GM12865 (cell line): ENCODE measurements at regions not wholly inside any gene's neighbourhood (a gene's known extent, or its start where the extent isn't known, plus 50 kb on each side); places are given as distances from the start of the nearest gene placed in this dataset.

ENCODE experiments used
- DNase-seq: peaks from one replicate; pipeline ENCODE4 v3.0.0; 2010; ENCODE audit warnings: low read depth
- H3K4me3 ChIP-seq: 2 replicates; pipeline ENCODE4 v1.5.1; 2011; ENCODE audit warnings: mild to moderate bottlenecking, low read depth, low read length, control low read depth
- TF ChIP-seq, protein P1 (sequence below): IDR thresholded peaks from 2 replicates; pipeline ENCODE4 v1.5.1; 2011; ENCODE audit warnings: low read length, control low read depth, low read depth, inconsistent platforms; ENCODE audit not compliant: insufficient read depth; ENCODE audit errors: missing control alignments

DNA sequence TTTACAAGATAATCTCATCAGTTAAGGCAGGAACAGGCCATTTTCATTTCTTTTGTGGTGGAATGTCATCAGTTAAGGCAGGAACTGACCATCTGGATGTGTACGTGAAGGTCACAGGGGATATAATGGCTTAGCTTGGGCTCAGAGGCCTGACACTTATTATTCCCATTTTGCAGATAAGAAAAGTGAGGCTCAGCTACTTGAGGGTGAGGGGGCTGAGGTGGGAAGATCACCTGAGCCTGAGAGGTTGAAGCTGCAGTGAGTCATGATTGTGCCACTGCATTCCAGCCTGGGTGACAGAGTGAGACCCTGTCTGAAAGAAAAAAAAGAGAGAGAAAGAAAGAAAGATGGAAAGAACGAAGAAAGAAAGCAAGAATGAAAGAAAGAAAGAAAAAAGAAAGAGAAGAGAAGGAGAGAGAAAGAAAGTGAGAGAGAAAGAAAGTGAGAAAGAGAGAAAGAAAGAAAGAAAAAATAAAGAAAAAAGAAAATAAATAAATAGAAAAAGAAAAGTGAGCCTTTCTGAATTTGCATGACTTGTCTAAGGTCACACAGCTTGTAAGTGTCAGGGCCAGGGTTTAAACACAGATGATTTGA, 142.0 kb downstream of the TMEM30B start:
- no peak for DNase-seq
- no peak overlapping the region for H3K4me3 ChIP-seq
- TF ChIP-seq, protein P1, sequence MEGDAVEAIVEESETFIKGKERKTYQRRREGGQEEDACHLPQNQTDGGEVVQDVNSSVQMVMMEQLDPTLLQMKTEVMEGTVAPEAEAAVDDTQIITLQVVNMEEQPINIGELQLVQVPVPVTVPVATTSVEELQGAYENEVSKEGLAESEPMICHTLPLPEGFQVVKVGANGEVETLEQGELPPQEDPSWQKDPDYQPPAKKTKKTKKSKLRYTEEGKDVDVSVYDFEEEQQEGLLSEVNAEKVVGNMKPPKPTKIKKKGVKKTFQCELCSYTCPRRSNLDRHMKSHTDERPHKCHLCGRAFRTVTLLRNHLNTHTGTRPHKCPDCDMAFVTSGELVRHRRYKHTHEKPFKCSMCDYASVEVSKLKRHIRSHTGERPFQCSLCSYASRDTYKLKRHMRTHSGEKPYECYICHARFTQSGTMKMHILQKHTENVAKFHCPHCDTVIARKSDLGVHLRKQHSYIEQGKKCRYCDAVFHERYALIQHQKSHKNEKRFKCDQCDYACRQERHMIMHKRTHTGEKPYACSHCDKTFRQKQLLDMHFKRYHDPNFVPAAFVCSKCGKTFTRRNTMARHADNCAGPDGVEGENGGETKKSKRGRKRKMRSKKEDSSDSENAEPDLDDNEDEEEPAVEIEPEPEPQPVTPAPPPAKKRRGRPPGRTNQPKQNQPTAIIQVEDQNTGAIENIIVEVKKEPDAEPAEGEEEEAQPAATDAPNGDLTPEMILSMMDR: no peak

DNA sequence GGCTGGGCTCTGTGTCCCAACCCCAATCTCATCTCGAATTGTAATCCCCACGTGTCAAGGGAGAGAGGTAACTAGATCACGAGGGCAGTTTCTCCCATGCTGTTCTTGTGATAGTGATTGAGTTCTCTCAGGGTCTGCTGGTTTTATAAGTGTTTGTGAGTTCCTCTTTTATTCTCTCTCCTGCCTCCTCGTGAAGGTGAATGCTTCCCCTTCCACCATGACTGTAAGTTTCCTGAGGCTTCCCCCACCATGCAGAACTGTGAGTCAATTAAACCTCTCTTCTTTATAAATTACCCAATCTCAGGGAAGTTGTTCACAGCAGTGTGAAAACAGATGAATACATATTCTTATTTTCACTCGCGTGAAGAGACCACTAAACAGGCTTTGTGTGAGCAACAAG, 148.2 kb downstream of the TMEM30B start:
- no peak overlapping the region for H3K4me3 ChIP-seq
- DNase-seq: no peak
- TF ChIP-seq, protein P1: no peak

DNA sequence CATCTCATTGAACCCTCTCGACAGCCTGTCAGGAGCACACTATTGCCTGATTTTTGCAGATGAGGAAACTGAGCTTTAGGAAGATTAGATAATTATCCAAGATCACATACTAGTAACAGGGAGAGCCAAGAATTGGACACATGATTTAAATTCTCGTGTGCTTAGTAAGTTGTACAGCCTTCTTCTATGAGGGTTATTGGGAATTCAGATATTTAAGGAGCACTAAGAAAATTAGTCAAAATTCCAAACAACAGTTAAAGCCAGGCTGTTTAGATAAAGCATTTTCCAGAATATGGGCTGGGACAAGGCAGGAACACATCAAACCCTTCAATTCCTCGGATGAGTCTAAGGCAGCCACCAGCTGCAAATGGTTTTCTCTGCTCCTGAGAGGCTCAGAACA, 148.8 kb downstream of the TMEM30B start:
- DNase-seq: no peak
- H3K4me3 ChIP-seq: no peak overlapping the region
- TF ChIP-seq, protein P1: no peak

DNA sequence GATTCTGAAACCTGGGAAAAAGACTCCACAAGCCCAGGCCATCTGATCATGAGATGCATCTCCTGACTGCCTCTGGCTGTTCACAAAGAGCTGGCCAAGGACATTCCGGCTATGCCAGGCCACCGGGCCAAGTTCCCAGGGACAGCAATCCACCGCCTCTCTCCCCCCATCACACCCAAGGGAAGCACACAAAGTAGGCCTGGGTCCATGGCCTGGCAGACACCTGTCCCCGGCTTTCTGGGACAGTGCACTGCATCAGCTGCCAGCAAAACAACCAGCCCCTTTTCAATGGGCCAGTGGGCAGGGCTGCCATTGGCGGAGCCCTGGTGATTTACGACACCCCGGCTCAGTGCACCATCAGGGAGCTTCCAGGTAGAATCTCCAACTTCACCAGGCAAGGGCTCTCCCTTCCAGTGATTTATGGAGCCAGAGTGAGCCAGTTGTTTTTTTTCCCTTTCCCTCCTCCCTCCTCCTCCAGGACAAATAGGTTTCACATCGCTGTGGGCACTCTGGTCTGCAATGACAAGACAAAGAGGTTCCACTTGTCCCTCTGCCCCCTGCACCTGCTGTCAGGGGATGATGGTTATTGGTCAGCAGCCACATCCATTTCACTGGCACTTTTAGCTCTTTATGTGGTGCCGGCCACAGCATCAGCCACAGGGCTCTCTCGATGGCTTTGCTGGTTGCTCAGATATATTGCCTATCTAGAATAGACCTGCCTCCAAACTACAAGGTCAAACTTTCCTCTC, 149.6 kb downstream of the SLC38A6 start:
- TF ChIP-seq, protein P1: no peak
- DNase-seq: no peak
- no peak overlapping the region for H3K4me3 ChIP-seq

DNA sequence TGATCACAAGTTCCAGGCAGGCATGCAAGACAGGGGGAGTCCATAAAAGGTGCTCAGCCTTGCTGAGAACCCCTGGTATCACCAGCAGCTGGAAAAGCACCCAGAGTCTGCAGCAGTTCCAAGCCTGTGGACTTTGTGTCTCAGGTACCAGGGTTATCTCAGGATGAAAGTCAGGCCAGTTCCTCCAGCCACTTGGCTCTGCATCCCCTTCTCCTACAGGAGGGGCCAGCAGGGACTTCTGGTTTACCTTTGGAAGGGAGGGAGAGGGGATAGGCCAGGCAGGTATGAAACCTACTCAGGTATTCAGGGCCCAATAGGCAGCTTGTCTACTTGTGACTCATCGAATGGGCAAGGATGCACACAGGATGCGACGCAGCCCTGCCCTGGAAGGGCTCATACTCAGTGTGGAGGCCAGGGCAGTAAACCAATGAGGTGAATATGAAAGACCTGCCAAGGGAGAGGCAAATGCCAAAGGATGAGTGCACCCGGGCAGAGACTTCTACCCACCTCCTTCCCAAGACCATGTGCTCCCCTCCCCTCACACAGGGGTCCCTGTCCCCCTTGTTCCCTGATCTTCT, 148.2 kb downstream of the SLC38A6 start:
- TF ChIP-seq, protein P1: no peak
- no peak overlapping the region for H3K4me3 ChIP-seq
- no peak for DNase-seq

DNA sequence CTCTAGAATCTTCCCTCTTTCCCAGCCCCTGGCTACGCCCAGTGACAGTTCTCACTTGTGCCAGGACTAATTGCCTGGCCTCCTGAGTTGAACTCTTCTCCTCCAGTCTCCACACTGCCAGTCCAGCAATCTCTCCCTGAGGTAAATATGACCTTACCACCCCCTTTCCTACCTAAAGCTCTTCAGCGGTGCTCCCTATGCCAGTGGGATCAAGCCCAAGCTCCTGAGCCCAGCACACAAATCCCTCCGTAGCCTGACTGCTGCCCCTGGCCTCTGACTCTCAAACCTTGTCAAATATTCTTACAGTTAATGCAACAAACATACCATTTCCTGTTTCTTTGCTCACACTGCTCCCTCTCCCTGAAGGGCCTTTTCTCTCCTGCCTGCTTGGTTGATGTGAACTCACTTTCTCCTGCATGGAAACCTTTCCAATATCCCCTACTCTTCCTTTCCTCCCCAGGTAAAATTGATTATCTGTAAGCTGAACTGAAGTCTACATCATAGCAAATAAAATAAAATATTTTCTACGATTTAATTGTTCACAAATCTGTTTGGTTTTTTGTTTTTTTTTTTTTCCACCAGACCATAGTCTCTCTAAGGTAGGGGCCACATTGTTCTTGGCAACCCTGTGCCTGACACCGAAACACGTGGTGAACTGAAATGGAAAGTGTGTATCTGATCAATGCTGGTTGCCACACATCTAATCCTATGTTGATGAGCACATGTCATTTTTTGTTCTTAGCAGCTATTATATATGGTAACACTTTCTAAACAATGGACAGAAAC, 147.5 kb downstream of the SLC38A6 start:
- DNase-seq: no peak
- TF ChIP-seq, protein P1: no peak
- H3K4me3 ChIP-seq: no peak overlapping the region
